ENCODE measurements at regions not wholly inside any gene's neighbourhood (a gene's known extent, or its start where the extent isn't known, plus 50 kb on each side); places are given as distances from the start of the nearest gene placed in this dataset.

DNA sequence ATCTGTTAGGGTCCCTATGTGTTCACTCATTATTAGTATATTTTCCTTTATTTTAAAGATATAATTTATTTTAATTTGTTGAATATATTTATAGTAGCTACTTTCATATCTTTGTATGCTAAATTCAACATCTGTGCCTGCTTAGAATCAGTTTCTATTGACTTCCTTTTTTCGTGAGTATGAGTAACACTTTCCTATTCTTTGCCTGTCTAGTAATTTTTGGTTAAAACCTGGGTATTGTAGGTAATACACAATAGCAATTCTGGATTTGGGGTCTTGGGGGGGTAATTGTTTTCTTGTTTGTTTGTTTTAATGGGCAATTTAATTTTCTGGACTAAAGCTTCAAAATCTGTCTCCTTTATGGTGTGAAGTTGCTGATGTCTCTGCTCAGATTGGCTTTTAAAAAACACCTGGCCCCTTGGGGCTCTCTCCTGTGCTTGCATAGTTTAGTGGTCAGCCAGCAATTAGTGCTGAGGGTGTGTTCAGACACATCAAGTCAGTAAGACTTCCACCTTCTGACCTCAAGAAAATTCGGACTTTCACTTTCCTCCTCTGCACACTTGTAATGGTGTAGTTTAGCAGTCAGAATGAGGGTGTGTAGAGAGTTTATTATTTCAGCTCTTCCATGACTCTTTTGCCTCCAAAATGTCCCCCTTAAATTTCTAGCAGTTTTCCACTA lies 124.4 kb upstream of the MAP1B start:
- TF ChIP-seq, protein P1, sequence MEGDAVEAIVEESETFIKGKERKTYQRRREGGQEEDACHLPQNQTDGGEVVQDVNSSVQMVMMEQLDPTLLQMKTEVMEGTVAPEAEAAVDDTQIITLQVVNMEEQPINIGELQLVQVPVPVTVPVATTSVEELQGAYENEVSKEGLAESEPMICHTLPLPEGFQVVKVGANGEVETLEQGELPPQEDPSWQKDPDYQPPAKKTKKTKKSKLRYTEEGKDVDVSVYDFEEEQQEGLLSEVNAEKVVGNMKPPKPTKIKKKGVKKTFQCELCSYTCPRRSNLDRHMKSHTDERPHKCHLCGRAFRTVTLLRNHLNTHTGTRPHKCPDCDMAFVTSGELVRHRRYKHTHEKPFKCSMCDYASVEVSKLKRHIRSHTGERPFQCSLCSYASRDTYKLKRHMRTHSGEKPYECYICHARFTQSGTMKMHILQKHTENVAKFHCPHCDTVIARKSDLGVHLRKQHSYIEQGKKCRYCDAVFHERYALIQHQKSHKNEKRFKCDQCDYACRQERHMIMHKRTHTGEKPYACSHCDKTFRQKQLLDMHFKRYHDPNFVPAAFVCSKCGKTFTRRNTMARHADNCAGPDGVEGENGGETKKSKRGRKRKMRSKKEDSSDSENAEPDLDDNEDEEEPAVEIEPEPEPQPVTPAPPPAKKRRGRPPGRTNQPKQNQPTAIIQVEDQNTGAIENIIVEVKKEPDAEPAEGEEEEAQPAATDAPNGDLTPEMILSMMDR (IDR thresholded peaks at IDR 0.05) = no peak
- no peak for TF ChIP-seq EP300 (IDR thresholded peaks at IDR 0.05)
- no peak for TF ChIP-seq POLR2A (IDR thresholded peaks at IDR 0.05; ENCODE audit: low read depth)
- TF ChIP-seq POLR2AphosphoS5 (IDR thresholded peaks at IDR 0.05) = no peak

Data from esophagus muscularis mucosa (tissue), 4 donors.